ENCODE measurements at regions not wholly inside any gene's neighbourhood (a gene's known extent, or its start where the extent isn't known, plus 50 kb on each side); places are given as distances from the start of the nearest gene placed in this dataset.

DNA sequence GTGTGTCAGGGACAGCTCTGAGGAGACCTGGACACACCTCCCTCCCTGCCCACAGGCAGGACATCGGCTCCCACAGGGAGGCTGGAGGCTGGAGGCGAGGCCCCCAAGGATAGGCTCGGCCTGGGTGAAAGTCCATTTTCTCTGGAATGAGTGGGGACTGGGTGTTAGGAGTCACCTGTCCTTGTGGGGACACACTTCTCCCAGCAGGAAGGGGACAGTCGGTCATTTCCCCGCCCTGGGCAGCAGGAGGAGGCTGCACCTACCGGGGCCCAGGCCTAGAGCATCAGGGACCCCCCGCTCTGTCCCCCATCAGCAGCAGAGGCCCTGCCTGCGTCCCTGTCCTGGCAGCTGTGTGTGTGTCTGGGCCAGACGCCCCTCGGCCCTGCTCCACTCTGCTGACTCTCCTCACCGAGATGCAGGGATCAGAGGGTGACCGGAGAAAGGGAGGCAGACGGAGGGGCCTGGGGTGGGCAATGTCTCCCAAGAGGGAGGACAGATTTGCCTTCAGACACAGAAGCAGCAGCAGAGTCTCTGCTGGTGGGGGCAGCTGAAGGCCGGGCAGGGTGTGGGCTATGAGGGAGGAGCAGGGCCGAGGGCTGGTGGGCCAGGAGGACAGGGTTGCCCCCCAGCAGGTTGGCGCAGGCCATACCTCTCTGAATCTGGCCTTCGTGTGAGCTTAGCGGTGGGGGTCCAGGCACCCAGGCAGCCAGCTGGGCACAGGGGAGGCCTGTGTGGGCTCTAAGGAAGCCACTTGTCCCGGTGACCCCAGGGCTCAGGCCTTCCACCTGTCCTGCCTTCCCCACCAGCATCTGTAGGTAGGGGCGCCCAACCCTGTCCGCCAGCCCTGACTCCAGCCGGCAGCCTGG, 125.7 kb upstream of the NKX1-1 start:
- no peak for DNase-seq (ENCODE audit: low spot score)

DNA sequence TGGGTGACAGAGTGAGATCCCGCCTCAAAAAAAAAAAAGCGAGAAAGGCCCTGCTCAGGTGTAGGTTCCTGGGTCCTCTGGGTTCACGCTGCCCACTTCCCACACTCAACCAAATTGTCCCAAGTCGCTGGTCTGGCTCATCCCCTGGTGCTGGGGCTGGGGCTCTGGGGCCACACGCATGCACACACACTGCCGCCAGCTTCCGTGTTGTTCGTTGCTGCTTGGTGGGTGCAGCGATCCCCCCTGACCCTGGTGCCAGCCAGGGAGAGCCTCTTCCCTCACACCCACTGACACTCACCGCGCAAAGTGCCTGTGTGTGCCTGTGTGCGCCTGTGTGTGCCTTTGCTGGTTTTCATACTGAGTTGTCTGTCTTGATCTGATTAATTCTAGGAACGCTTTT, 124.1 kb upstream of the NKX1-1 start:
- no peak for DNase-seq (ENCODE audit: low spot score)

DNA sequence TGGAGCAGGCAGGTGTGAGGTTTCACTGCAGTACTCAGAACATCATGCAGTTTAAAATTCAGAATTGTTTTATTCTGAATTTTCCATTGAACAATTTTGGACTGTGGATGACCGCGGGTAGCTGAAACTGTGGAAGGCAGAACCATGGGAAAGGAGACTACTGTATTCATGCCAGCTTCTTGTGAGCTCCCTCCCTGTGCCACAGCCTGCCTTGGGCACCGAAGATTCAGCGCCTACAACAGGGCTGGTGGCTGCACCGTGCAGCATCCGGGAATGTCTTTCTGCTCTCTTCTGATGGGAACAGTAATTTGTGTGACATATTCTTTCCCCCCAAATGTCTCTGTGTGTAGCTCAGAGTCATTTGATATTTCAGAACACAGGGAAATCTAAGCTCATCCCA, 118.5 kb upstream of the NKX1-1 start:
- DNase-seq (ENCODE audit: low spot score): no peak

DNA sequence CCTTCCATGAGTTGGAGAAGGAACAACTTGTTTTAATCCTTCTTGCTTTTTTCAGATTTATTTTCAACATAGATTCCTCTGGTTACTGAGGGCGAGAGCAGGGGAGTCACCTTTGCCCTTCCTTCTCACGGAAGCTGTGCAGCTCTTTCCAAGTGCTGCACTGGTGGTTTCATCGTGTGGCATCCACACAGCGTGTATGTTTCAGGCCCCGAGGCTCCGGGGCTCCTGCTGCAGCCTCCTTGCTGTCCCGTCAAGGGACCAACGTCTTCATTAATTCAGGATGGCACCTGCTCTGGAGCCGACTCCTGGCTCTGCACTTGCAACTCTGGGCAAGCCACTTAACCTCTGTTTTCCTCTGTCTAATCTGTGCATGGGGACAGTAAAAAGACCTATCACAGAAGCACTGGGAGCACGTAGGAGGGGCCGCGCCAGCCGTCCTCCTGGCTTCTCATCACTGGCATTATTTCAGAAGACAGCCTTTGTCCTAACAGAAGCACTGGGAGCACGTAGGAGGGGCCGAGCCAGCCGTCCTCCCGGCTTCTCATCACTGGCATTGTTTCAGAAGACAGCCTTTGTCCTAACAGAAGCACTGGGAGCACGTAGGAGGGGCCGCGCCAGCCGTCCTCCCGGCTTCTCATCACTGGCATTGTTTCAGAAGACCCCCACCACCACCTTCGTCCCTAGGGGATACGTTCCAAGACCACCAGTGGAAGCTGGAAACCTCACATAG, 117.8 kb upstream of the NKX1-1 start:
- no peak for DNase-seq (ENCODE audit: low spot score)

DNA sequence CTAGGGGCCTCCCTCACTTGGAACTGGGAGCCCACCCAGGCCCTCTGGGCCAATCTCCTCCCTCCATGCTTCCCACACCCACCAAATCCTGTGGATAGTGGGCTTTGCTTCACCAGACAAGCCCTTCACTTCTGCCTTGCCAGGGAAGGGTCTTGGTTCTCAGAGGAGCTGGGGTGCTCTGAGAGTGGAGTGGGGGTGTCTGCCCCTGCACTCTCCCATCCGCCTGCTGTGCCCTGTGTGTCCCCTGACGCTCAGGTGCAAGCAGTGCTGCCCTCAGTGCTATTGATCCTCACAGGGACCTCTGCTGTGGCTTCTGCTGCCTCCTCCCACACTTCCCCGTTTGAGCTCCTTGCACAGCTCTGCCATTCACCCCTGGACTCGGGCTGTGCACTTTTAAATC, 117.3 kb upstream of the NKX1-1 start:
- no peak for DNase-seq (ENCODE audit: low spot score)

DNA sequence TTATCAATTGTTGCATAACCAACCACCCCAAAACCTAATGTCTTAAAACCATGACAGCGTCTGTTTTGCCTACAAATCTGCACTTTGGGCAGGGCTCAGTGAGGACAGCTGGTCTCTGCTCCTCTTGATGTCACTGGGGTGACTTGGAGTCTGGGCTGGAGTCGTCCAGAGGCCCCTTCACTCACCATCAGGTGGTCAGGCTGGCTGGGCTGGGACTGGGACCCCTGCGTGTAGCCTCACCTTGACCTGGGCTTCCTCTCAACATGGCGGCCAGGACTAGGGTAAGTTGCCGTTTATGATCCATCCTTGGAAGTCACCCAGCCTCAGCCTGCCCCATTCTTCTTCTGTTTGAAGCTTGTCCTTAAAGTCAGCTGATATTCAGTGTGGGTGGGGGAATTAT, 116.8 kb upstream of the NKX1-1 start:
- no peak for DNase-seq (ENCODE audit: low spot score)

GRCh38 chr4:1522606-1523005, 116.4 kb upstream of the NKX1-1 start:
- DNase-seq (ENCODE audit: low spot score): no peak

- DNase-seq (ENCODE audit: low spot score): no peak
These were observed 115.6 kb upstream of the NKX1-1 start for GRCh38 chr4:1521821-1522361.

- peak; percentile 8 for DNase-seq (ENCODE audit: low spot score)
These were observed 114.7 kb upstream of the NKX1-1 start for GRCh38 chr4:1520795-1521576.

GRCh38 chr4:1519787-1520661, 113.8 kb upstream of the NKX1-1 start:
- no peak for DNase-seq (ENCODE audit: low spot score)

GRCh38 chr4:1518997-1519700, 112.9 kb upstream of the NKX1-1 start:
- DNase-seq (ENCODE audit: low spot score): no peak

GRCh38 chr4:1517592-1518411, 111.6 kb upstream of the NKX1-1 start:
- DNase-seq (ENCODE audit: low spot score): no peak

DNA sequence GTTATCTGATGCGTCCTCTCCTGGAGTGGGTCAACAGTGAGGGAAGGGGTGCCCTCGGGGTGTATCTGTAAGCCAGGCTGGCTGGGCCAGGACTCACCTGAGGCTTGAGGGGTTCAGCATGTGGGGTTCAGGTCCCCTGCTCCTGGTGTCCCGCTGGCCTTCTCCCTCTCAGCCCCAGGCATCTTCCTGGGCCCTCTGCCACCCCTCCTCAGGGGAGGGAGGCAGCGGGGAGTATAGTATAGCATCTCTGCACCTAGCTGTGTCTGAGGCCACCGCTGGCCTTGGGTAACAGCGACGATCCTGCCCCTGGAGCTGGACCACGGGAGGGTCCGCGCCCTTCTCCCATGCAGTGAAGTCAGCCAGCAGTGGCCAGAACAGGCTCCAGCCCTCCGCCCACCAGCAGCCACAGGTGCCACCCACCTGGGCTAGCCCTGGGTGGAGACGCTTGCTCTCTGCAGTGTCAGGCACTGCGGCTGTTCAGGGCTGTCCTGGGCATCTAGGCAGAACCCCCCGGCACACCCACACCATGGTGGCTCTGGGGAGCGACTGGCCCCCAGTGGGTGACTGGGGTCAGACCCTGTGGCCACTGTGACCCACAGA, 110.7 kb upstream of the NKX1-1 start:
- no peak for DNase-seq (ENCODE audit: low spot score)

DNA sequence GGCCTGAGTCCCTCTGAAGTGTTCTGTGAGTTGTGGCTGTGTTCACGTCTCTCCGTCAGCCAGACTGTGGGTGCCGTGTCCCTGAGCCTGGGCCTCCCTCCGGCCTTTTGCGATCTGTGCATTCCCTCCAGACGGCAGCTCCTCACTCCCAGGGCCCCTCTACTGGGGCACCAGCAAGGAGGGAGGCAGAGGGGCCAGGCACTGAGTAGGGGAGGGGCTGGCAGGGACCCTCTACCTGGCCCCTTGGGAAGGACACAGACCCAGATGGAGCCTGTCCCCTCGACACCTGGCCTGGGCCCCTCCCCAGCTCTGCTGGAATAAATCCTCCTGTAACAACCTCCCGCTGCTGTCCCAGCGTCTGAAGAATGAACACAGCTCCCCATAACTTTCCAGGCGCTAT, 110.0 kb upstream of the NKX1-1 start:
- DNase-seq (ENCODE audit: low spot score): no peak

DNA sequence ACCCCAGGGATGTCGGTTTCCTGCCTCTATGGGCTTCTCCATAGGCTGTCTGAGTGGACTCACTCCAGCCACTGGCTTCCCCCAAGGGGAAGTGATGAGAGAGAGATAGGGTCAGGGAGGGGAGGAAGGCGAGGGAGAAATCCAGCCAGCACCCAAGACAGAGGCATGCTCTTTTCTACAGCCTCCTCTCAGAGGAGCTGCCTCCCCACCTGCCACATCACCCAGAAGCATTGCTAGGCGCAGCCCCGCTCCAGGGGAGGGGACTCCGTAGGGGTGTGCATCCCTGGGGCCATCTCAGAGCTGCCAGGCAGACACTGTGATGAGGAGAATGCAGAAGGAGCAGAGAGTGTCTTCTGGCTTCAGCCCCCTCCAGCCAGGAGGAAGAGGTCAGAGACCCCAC, 109.5 kb upstream of the NKX1-1 start:
- no peak for DNase-seq (ENCODE audit: low spot score)

DNA sequence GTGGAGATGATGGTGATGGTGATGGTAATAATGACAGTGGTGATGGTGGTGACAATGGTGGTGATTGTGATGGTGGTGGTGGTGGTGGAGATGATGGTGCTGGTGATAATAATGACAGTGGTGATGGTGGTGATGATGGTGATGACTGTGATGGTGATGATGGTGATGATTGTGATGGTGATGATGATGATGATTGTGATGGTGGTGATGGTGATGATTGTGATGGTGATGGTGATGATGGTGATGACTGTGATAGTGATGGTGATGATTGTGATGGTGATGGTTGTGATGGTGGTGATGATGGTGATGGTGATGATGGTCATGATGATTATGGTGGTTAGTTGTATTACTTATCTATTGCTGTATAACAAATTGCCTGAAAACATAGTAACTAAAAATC, 108.9 kb upstream of the NKX1-1 start:
- DNase-seq (ENCODE audit: low spot score): no peak

GRCh38 chr4:1514612-1515011, 108.4 kb upstream of the NKX1-1 start:
- DNase-seq (ENCODE audit: low spot score): no peak

GRCh38 chr4:1513936-1514483, 107.8 kb upstream of the NKX1-1 start:
- DNase-seq (ENCODE audit: low spot score): no peak
